Fibroblast of skin of left quadriceps (primary cell): ENCODE measurements at regions not wholly inside any gene's neighbourhood (a gene's known extent, or its start where the extent isn't known, plus 50 kb on each side); places are given as distances from the start of the nearest gene placed in this dataset.
"Not testable (repeated sequence)": the region's sequence is repeated elsewhere in the genome, so short reads cannot be mapped to it uniquely, and the experiment has no call there.

Source experiments
- DNase-seq, 2 experiments: peaks; one replicate each; pipeline ENCODE4 v3.0.0-alpha.2; 2013; ENCODE audit warnings: low read depth in 2 of 2

DNA sequence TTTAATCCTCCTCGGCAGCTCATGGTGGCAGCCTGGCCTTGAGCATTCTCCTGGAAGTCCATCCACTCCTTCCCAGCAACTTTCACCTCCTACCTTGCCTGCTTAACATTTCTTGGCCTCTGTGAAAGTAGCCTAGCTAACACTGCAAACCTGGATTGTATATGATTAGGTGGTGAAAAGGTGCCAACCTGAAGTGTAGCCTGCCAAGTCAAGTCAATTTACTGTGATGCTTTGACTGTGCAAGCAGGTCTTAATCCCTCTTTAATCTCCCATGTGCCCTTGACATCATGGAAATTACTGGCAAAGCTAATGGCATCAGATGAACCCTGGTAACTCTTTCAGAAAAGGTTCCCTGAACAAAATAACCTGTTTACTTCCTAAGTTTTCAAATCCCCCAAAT lies 169.7 kb upstream of the NR2F2 start:
- DNase-seq: no peak

DNA sequence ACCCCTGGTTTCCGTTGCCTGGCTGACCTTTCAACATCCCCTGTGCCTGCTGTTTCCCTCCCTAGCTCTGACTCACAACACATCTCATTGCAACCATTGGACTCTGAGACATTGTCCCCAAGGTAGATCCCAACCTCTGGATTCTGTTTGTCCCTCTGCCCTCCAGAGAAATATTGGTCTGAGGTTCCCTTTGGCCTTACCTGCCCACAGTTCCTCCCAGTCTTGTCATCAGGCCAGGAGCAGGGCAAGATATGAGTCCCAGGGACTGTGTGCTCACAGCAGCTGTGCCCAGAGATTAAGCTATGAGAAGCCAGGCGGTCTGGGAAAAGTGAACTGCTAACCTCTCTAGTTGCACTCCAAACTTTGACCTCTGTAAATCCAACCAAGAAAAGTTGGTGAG lies 168.2 kb upstream of the NR2F2 start:
- DNase-seq: no peak

DNA sequence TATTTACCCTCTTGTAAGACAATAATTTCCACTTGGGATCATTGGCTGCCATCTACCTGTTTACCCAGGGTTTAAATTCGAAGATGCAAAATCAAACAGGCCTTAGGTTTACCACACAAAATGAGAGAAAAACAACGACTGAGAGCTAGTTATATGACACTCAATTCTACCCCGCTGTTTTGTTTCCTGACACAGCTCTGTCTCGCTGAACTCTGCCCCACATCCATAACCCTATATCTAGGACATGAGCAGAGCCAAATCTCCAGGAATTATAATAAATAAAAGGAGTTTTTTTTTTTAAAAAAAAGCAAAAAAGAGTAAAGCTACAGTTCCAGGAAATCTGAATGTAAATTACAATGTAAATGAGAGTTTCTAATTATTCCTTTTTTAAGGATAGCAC lies 165.4 kb upstream of the NR2F2 start:
- no peak for DNase-seq

DNA sequence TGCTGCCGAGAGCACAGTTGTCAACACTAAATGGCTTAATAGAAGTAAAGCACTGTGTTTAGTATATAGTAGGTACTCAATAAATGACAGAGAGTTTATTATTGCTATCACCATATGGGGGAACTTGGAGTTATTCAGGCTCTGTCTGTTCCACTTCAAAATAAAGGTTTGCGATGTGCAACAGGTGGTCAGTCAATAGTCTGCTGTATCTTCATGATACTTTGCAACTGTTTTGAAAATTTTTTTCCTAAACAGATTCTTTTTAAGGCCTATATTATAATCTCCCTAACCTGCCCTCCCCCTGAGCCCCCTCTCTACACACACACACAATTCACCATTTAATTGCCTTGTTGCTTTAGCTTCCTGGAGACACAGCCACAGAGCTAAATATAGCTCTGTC lies 164.7 kb upstream of the NR2F2 start:
- no peak for DNase-seq

DNA sequence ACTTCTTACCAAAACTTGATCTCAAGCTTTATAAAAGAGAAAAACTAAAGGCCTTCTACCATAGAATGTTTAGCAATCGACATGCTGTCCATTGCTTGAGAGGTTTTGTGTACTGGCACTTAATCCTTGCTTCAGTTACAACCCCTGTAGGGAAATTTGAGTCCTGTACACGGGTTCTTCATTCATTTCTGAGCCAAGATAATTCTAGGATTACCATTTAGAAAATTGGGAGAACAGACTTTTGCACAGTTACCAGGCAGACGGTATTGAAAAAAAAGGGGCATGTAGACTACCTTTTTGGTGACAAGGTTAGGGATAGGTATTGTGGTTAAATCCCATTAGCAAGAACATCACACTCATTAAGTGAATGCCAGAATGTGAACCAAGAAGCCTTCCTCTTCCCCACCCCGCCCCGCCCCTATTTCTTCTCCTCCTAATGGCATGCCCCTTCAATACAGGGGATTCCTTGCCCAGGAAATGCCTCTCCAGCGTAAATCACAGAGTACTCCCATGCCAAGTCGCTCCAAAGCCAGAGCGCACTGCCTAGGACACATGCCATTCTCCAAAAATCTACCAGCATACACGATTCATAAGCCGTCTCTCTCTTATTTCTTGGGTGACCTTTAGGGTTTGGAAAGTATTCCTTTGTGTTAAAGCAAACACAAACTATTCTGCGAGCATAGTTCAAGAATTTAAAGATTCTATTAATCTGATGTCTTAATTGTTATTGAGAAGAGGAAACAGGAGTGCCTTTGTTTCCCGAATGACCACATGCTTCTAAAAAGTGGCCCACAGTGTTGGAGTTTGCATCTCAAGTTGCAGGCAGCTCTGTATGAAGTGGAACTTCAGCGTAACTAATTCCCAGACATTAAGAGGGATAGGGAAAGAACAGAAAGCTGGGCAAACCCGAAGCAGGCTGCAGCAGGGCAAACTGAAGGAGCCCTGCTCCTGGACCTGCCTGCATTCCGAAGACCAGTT lies 164.0 kb upstream of the NR2F2 start:
- DNase-seq: no peak

DNA sequence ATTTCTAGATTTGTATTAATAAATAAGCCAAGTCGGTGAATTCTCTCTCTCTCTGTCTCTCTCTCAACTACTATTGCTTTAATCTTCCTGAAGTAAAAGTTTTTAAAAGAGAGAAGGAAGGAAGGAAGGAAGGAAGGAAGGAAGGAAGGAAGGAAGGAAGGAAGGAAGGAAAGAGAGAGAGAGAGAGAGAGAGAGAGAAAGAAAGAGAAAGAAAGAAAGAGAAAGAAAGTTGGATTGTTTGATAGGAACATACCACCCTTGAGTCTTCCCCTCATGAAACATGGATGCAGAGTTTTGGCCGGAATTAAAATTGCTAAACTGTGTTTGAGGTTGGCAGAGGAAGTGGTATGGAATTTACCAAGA lies 159.9 kb upstream of the NR2F2 start:
- not testable (repeated sequence) for DNase-seq

DNA sequence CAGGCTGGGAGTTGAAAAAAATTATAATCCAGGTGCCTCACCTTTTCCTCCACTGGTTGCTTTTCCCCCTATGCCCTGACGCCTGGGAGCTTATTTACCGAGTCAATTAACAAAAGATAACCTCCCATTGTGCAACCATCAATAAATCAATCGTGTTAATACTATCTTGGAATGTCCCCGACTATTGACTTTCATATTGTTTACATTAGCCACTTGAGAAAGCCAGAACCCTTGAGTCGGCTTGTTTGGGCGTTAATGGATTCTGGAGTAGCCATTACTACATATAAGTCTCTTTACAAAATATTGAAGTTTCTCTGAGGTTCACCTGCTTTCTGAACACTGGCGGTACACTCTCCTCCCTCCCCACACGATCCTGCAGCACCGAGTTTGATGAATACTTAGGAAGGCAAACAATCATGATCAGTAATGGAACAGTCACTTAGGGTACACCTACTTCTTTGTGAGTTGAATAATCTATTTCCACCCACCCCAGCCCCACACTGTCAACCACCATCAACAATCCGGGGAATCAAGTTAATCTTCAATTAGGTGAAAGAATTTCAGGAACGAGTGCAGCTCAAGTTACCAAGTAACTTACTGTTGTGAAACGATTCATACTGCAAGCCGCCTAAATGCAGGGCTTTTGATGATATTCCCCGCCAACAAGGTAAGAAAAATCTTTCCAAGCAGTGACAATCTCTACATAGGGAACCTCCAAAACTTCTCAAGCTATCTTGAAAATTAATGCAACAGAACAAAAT lies 159.3 kb upstream of the NR2F2 start:
- DNase-seq: no peak

DNA sequence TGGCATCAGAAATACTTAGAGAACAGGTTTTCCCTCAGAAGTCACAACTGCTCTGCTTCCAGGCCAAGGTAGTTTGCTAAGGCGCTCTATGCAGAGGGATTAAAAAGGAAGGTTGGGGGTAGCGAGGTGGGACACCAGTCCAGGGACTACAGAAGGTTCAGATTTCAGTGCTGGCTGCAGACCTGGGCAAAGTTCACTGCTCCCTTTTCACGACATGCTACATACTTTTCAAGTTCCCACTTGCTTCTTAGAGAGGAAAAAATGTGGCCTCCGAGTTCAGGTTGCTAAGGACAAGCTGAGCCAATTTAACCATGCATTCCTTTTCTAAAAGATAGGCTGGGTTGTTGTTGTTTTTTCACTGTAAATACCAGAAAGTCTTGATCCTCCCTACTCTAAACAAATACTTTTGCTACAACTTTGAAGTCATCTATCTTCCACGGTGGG lies 158.6 kb upstream of the NR2F2 start:
- DNase-seq: no peak

DNA sequence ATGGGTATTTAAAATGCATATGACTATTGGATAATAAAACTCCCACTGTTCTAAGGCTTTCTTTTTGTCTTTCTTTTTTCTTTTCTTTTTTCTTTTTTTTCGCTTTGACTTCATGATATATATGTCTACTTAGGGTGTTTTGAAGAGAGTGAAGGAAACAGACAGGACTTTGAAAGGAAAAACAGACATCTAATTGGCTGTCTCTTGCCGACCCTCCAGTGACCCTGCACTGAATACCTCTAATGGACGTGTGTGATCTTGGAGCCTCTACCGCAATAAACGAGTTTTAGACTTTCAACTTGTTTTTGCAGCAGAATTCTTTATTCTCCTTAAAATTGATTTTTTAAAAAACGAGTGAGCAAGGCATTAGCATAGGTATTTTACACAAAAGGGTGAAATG lies 158.1 kb upstream of the NR2F2 start:
- DNase-seq: no peak

DNA sequence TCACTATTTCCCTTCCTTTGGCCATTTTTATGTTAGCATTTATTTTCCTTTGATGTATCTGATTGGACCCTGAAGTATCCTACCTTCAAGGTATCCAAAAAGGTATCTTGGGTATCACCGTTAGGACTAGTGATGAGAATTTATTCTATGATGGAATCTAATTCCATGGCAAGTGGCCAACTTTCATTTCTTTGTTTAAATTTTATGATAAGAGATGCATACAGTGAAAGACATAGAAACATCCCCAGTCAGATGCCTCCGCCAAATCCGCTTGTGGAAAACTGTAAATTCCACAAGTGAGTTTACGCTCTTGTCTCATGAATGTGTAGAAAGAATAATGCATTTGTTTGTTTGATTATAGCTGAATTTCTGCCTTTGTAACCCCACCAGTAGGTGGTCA lies 153.7 kb upstream of the NR2F2 start:
- no peak for DNase-seq

DNA sequence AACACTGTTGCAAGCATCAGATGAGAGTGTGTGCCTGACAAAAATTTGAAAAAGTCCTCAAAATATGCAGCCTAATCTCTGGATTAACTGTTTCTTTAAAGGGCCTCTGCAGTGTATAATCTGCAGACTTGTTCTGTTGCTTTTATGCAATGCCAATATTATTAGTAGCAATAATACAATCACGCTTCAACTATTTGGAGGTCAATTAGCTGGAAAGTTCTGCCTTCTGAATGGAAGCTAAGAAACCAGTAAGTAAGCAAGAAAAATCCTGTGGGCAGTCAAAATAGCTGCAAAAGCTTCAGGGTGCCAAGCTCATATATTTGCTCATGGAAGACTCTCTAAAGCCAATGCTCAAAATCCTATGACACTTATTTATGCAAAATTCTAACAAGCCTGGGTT lies 153.2 kb upstream of the NR2F2 start:
- DNase-seq: no peak

DNA sequence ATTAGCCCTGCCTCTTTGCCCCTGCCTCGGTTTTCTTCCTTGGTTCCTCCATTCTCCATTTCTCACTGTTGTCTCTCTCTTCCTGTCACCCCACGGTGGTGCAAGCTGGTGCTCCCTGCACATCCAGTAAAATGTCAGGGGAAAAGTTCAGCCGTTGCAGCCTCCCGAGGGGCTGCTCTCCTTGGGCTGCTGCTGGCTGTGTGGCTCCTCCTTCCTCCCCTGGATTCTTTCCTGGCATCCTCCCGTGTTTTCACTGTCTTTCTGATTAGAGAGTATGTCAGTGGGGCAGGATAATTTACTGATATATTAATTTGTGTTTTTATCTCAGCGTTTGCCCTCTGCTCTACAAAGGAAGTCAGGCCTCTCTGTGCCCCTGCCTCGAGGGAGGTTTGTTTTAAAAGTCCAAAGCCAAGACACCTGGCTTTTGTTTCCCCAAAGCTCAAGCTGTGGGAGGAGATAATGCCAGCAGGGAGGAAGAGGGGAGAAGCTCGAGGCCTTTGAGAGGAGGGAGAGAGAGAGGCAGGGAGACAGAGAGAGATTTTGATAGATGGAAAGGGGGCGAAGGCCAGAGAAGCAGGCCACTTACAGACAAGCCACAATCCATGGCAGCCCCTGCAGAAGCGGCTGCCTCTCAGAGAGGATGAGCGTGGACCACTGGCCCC lies 150.3 kb upstream of the NR2F2 start:
- no peak for DNase-seq

DNA sequence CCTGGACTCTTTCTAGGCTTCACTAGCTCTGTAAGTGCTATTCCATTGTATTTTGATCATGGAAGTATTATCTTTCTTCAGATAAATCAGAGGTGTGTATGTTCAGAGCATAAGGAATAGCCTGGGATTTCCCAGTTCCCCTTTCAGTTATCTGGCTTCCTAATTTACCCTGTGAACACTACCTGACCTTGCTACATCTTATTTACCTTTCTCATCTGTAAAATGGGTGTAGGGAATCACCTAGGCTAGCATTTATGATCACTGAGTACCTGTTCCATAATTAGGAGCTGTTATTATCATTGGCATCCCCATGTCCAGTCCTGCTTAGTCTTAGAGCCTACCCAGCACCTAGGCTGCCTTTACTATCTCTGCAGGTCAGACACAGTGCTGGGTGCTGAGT lies 149.3 kb upstream of the NR2F2 start:
- no peak for DNase-seq

DNA sequence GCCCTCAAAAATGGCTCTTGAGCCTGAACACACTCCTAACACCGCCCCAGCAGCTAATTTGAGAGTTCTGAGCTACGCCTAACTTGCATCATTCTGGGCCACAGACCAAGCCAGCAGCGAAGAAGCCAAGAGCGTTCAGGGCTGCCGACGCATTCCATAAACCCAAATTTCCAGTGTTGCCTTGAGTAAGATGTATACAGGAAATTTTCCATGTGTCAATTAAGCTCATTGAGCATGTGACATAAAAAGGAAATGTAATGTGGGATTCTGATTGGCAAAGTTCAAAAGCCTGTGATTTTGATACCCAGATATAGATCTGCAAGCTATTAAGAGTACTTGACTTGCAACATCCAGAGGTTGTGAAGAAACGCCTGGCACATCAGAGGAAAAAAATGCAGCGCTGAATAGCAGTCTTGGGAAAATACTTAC lies 148.6 kb upstream of the NR2F2 start:
- peak; percentile 93 to 95 for DNase-seq

DNA sequence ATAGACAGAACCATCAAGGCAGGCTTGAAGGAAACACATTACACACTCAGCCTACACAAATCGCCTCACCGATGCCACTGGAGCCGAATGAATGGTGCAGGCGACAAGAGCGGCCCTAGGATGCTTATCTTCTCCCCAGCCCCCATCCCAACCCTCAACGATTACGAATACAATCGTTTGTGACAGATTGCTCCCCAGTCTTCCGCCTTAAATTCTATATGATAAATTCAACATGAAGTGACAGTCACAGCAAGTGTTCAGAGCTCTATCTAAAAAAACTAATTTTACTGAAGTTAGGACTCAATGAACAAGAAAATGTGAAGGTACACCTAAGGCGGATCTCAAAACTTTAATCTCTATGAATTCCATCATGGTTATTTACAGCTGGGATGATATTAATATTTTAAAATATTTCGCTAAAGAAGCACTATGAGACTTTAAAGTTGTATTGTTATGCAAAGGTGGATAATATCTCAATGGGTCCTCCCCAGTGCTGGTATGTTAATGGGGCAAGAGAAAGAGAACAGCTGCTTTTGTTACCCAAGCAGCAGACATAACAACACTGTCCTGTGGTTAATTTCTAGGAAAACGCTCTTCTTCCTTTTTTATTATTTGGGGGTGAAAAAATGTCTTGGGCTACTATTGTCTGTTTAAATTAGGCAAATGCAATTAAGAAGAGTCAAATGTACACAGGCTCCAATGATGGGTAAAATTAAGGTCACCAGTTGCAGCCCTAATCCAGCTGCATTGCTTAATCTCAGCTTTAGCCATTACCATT lies 147.6 kb upstream of the NR2F2 start:
- no peak for DNase-seq

DNA sequence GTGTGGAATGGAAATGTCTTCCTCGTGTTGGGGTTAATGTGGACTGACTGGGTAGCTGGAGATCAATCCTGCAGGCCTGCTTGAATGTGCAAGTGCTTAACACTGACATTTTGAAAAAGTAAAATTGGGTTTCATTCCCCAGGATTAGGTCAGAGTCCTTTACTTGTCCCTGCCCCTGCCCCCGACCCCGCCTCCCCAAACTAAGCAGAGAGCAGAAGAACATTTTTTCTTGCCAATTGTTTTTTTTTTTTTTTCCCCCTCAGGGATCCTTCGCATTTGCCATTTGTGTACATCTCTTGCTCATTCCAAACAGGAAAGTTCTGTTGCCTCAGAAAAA lies 147.0 kb upstream of the NR2F2 start:
- no peak for DNase-seq

DNA sequence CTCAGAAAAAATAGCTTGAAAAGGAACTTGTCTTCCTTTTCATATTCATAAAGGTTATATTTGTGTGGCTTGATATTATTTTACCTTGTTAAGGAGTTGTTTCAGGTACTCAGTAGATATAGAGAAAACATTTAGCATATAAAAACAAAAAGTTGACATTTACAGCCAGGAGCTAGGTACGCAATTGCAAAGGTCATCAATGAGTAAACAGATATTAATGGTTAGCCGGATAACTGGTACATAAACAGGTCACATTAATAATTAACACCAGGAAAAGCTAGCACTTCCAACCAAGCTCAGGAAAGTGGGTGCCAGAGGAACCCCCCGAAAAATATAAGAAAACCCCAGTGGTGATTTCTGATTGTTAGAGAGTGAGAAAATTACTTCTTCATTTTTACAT lies 146.6 kb upstream of the NR2F2 start:
- no peak for DNase-seq

DNA sequence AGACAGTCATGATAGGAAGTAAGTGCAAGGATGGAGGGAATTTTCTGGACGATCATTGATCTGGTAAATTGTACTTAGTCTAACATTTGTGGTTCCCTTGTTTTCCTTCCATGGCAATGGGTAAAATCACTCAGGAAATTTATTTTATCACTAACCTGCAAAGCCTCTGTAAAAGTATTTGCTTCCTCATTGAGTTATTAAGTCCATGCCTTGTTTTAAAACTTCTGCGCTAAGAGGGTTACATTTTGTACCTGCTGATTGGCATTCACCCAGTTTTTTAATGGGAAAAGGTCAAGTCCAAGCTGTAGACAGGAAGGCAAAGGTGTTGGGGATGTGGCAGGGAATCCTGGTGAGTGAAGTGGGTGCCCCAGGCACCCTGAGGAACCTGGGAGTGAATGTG lies 146.2 kb upstream of the NR2F2 start:
- no peak for DNase-seq

DNA sequence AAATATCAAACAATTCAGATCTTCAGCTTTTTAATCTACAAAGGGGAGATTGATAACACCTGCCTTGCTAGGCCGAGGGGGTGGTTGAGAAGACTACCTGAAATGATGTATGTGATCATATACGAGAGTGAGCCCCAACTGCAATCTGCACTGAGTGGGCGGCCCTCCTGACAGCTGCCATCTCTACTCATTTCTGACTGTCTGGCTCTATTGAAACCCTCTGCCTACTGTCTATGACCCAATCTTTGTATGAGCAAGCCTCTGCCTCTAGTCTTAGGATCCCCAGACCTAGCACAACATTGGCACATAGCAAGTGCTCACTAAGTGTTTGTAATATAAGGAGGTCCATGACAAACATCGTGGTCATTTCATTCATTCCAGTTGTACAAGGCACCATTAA lies 144.4 kb upstream of the NR2F2 start:
- DNase-seq: no peak

DNA sequence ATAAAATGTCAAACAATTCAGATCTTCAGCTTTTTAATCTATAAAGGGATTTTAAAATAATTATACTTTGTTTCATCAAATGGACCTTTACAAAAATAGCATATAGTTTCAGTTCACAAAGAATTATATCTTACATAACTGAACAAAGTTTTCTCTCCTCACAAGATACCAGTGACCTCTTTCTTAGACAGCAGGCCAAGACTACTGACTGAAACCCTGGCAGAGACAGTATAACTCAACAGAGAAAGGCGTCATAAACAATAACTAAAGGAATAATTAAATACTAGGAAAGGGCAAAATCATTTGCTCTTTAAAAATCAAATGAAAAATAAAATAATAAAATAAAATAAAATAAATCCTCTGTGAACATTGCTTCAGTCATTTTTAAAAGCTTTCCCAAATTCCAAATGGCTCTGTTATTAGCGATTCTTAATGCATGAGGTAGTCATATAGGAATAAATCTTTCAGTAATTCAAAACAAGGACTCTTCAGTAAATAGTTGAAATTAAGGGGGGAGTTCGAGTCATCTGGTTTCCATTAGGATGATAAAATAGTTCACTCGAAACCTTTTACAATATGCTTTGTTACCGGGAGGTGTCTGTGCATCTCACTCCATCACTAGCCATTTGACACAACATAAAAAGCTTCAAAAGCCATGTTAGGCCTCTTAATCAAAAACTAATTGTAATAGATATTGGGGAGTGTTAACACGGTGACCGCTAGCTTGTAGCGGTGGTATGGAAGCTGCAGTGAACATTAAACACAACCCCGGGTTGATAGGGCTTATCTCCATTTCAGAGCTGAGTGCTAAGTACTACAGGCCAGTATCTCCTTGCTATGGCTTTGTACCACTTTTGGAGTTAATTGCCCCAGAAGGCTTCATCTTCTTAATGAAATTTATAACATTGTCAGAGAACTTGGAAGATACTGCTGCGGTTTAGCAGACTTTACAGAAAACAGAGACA lies 142.9 kb upstream of the NR2F2 start:
- DNase-seq: peak; percentile 34 to 38

DNA sequence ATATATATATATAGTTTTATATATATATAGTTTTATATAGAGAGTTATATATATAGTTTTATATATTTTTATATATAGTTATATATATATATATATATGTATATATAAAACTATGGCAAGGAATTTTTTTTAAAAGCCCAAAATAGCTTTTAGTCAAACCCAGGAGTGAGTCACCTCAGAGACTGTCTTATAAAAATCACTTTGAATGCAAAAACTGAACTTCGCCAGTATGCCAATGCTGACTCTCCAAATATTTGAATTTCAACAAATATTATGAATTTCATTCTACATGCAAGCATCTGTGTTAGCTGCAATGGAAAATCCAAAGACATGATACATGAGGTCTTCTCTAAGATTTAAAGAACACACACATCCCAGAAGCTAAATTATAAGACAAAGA lies 132.8 kb upstream of the NR2F2 start:
- DNase-seq: no peak
